ENCODE measurements at regions not wholly inside any gene's neighbourhood (a gene's known extent, or its start where the extent isn't known, plus 50 kb on each side); places are given as distances from the start of the nearest gene placed in this dataset.

DNA sequence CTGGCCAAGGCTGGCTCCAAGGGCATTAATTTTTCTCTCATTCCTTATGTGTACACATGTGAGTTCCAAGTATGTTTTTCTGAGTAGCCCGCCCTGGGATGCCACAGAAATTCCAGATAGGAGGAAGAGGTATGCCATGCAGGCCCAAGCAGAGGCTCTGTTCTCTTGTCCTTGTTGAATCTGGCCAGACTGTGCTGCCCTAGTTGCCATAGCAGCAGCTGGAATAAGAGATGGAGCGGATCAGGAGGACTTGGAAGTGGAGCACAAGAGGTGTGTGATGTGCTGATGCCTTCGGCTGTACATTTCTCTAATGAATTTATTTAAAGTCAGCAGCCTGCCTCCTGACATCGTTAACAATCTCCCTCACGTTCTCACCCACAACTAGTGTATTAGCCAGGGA lies 235.6 kb upstream of the RPS23 start:
- no peak for TF ChIP-seq NR3C1 (CRISPR knock-in tag; IDR thresholded peaks at IDR 0.05)
- TF ChIP-seq, protein P1, sequence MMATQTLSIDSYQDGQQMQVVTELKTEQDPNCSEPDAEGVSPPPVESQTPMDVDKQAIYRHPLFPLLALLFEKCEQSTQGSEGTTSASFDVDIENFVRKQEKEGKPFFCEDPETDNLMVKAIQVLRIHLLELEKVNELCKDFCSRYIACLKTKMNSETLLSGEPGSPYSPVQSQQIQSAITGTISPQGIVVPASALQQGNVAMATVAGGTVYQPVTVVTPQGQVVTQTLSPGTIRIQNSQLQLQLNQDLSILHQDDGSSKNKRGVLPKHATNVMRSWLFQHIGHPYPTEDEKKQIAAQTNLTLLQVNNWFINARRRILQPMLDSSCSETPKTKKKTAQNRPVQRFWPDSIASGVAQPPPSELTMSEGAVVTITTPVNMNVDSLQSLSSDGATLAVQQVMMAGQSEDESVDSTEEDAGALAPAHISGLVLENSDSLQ (IDR thresholded peaks at IDR 0.05): no peak
- TF ChIP-seq ATF7 (IDR thresholded peaks at IDR 0.05): no peak
- TF ChIP-seq ARID3B (CRISPR knock-in tag; IDR thresholded peaks at IDR 0.05; ENCODE audit: borderline replicate concordance): no peak
- no peak for TF ChIP-seq ZNF512 (tag; IDR thresholded peaks at IDR 0.05)
- TF ChIP-seq CTCF (IDR thresholded peaks at IDR 0.05 in 2 of 3, conservative IDR thresholded peaks at IDR 0.05 in 1 of 3; ENCODE audit: insufficient read depth in 2 of 3, low read depth in 1 of 3, low read length in 3 of 3): no peak
- TF ChIP-seq, protein P2, sequence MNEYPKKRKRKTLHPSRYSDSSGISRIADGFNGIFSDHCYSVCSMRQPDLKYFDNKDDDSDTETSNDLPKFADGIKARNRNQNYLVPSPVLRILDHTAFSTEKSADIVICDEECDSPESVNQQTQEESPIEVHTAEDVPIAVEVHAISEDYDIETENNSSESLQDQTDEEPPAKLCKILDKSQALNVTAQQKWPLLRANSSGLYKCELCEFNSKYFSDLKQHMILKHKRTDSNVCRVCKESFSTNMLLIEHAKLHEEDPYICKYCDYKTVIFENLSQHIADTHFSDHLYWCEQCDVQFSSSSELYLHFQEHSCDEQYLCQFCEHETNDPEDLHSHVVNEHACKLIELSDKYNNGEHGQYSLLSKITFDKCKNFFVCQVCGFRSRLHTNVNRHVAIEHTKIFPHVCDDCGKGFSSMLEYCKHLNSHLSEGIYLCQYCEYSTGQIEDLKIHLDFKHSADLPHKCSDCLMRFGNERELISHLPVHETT (CRISPR knock-in tag; conservative IDR thresholded peaks at IDR 0.05 in 1 of 2, IDR thresholded peaks at IDR 0.05 in 1 of 2): no peak
- no peak for TF ChIP-seq TAF1 (IDR thresholded peaks at IDR 0.05; ENCODE audit: control insufficient read depth, extremely low read depth, insufficient read depth, low read length, severe bottlenecking)
